Activated CD4-positive, alpha-beta T cell treated with anti-CD3 and anti-CD28 coated beads, Interleukin-2, amount 50 U/mL, for 24 hours (primary cell): ENCODE measurements at regions not wholly inside any gene's neighbourhood (a gene's known extent, or its start where the extent isn't known, plus 50 kb on each side); places are given as distances from the start of the nearest gene placed in this dataset.

Experiments used
- DNase-seq, 2 donors: peaks; one replicate each; pipeline ENCODE4 v3.0.0-alpha.2; 2020; ENCODE audit warnings: low read depth in 1 of 2, low spot score in 1 of 2

DNA sequence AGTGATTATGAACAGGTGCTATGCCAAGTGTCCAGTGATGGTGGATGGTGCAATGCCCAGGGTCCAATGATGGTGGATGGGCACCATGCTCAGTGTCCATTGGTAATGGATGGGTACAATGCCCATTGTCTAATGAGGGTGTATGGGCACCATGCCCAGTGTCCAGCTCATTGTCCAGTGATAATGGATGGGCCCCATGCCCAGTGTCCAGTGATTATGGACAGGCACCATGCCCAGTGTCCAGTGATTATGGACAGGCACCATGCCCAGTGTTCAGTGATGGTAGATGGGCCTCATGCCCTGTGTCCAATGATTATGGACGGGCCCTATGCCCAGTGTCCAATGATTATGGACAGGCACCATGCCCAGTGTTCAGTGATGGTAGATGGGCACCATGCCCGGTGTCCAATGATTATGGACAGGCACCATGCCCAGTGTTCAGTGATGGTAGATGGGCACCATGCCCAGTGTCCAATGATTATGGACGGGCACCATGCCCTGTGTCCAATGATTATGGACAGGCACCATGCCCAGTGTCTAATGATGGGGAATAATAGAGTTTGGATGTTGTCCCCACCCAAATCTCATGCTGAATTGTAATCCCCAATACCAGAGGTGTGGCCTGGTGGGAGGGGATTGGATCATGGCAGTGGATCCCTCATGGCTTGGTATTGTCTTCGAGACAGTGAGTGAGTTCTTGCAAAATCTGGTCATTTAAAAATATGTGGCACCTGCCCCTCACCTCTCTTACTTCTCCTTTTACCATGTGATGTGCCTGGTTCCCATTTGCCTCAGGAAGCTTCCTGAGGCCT is 87.8 kb downstream of the ANKRD10 start:
- DNase-seq = no peak
